HEK293 (cell line): ENCODE measurements at regions not wholly inside any gene's neighbourhood (a gene's known extent, or its start where the extent isn't known, plus 50 kb on each side); places are given as distances from the start of the nearest gene placed in this dataset.

Experiments
- CTCF ChIA-PET: fragments of 350-600 bp; formaldehyde crosslinking; extraction: SDS; loops from one replicate; lab custom pipeline; 2021; ENCODE audit warnings: antibody characterized with exemption; lab: Yijun Ruan, JAX
- POLR2A ChIA-PET: fragments of 300-600 bp; formaldehyde crosslinking; extraction: SDS; loops from one replicate; lab custom pipeline; 2020; ENCODE audit warnings: antibody characterized with exemption, inconsistent platforms; lab: Yijun Ruan, JAX
- H3K27ac ChIP-seq: fragments of 200-500 bp; sonication (Bioruptor generic); 2 replicates; pipeline ENCODE4 v1.5.1; 2014; ENCODE audit warnings: low read depth, low read length, control low read depth, inconsistent platforms; ENCODE audit errors: extremely low read depth
- H3K36me3 ChIP-seq, 2 experiments: fragments of 200-500 bp in 1 of 2; sonication (Bioruptor generic) in 1 of 2; 1 replicate in 1 of 2; 2 replicates in 1 of 2; pipeline ENCODE4 v1.5.1; 2014 to 2017; ENCODE audit warnings: inconsistent platforms in 2 of 2, low read length in 2 of 2; ENCODE audit not compliant: control insufficient read depth in 2 of 2, insufficient read depth in 1 of 2
- H3K4me1 ChIP-seq: fragments of 200-500 bp; sonication (Bioruptor generic); 2 replicates; pipeline ENCODE4 v1.5.1; 2014; ENCODE audit warnings: mild to moderate bottlenecking, low read length, inconsistent platforms; ENCODE audit not compliant: control insufficient read depth, insufficient read depth
- H3K4me3 ChIP-seq: 2 replicates; pipeline ENCODE4 v1.5.1; 2011; ENCODE audit warnings: low read depth, mild to moderate bottlenecking, control low read depth, low read length, moderate library complexity
- H3K9me3 ChIP-seq: fragments of 200-500 bp; sonication (Bioruptor generic); 2 replicates; pipeline ENCODE4 v1.5.1; 2014; ENCODE audit warnings: low read depth, low read length, inconsistent platforms; ENCODE audit not compliant: control insufficient read depth, insufficient read depth
- KLF7 ChIP-seq: fragments of 450-650 bp; formaldehyde crosslinking; IDR thresholded peaks from 2 replicates; pipeline ENCODE4 v1.5.1; 2016; ENCODE audit warnings: missing biosample characterization, missing genetic modification characterization, borderline replicate concordance
- KLF8 ChIP-seq: fragments of 450-650 bp; formaldehyde crosslinking; IDR thresholded peaks from 2 replicates; pipeline ENCODE4 v1.5.1; 2016; ENCODE audit warnings: missing biosample characterization, missing genetic modification characterization
- ZBTB7A ChIP-seq: fragments of 450-650 bp; formaldehyde crosslinking; IDR thresholded peaks from 2 replicates; pipeline ENCODE4 v1.5.1; 2016; ENCODE audit warnings: low read depth, missing biosample characterization, missing genetic modification characterization
- ZEB2 ChIP-seq: fragments of 450-650 bp; formaldehyde crosslinking; IDR thresholded peaks from 2 replicates; pipeline ENCODE4 v1.5.1; 2016; ENCODE audit warnings: missing biosample characterization, missing genetic modification characterization
- ZFP37 ChIP-seq: fragments of 450-650 bp; formaldehyde crosslinking; IDR thresholded peaks from 2 replicates; pipeline ENCODE4 v1.5.1; 2016; ENCODE audit warnings: missing biosample characterization, missing genetic modification characterization
- ZNF114 ChIP-seq: fragments of 450-650 bp; formaldehyde crosslinking; IDR thresholded peaks from 2 replicates; pipeline ENCODE4 v1.5.0; 2017; ENCODE audit warnings: missing biosample characterization, missing genetic modification characterization
- ZNF223 ChIP-seq: fragments of 450-650 bp; formaldehyde crosslinking; IDR thresholded peaks from 2 replicates; pipeline ENCODE4 v1.5.1; 2016; ENCODE audit warnings: missing biosample characterization, missing genetic modification characterization
- ZNF248 ChIP-seq: fragments of 450-650 bp; formaldehyde crosslinking; IDR thresholded peaks from 2 replicates; pipeline ENCODE4 v1.5.1; 2017; ENCODE audit warnings: missing biosample characterization, missing genetic modification characterization
- ZNF302 ChIP-seq: fragments of 450-650 bp; formaldehyde crosslinking; IDR thresholded peaks from 2 replicates; pipeline ENCODE4 v1.5.1; 2016; ENCODE audit warnings: missing biosample characterization, missing genetic modification characterization, low read depth
- ZNF391 ChIP-seq: fragments of 450-650 bp; formaldehyde crosslinking; IDR thresholded peaks from 2 replicates; pipeline ENCODE4 v1.5.1; 2016; ENCODE audit warnings: low read depth, missing biosample characterization, missing genetic modification characterization, borderline replicate concordance
- ZNF394 ChIP-seq: fragments of 450-650 bp; formaldehyde crosslinking; IDR thresholded peaks from 2 replicates; pipeline ENCODE4 v1.5.1; 2016; ENCODE audit warnings: missing biosample characterization, missing genetic modification characterization, mild to moderate bottlenecking, moderate library complexity, borderline replicate concordance
- ZNF514 ChIP-seq: fragments of 450-650 bp; formaldehyde crosslinking; IDR thresholded peaks from 2 replicates; pipeline ENCODE4 v1.5.1; 2016; ENCODE audit warnings: missing biosample characterization, missing genetic modification characterization
- ZNF596 ChIP-seq: fragments of 450-650 bp; IDR thresholded peaks from 2 replicates; pipeline ENCODE4 v1.5.0; 2018; ENCODE audit warnings: missing biosample characterization, mild to moderate bottlenecking, missing genetic modification characterization, moderate library complexity
- ZNF610 ChIP-seq: fragments of 450-650 bp; formaldehyde crosslinking; IDR thresholded peaks from 2 replicates; pipeline ENCODE4 v1.5.1; 2016; ENCODE audit warnings: missing biosample characterization, missing genetic modification characterization, borderline replicate concordance
- ZNF621 ChIP-seq: fragments of 450-650 bp; formaldehyde crosslinking; IDR thresholded peaks from 2 replicates; pipeline ENCODE4 v1.5.1; 2017; ENCODE audit warnings: missing biosample characterization, missing genetic modification characterization
- ZNF701 ChIP-seq: fragments of 450-650 bp; formaldehyde crosslinking; IDR thresholded peaks from 2 replicates; pipeline ENCODE4 v1.5.1; 2016; ENCODE audit warnings: missing biosample characterization, missing genetic modification characterization
- ZNF747 ChIP-seq: fragments of 450-650 bp; formaldehyde crosslinking; IDR thresholded peaks from 2 replicates; pipeline ENCODE4 v1.5.1; 2016; ENCODE audit warnings: missing biosample characterization, missing genetic modification characterization
- ZNF830 ChIP-seq: fragments of 450-650 bp; IDR thresholded peaks from 2 replicates; pipeline ENCODE4 v1.5.0; 2018; ENCODE audit warnings: missing biosample characterization, missing genetic modification characterization, low read depth, mild to moderate bottlenecking, moderate library complexity
- ZSCAN23 ChIP-seq: fragments of 450-650 bp; formaldehyde crosslinking; IDR thresholded peaks from 2 replicates; pipeline ENCODE4 v1.5.1; 2016; ENCODE audit warnings: missing biosample characterization, missing genetic modification characterization
- ZSCAN30 ChIP-seq: fragments of 450-650 bp; IDR thresholded peaks from 2 replicates; pipeline ENCODE4 v1.5.1; 2018; ENCODE audit warnings: missing biosample characterization, mild to moderate bottlenecking, missing genetic modification characterization, moderate library complexity
- TF ChIP-seq, protein P1 (sequence below): fragments of 450-650 bp; formaldehyde crosslinking; IDR thresholded peaks from 2 replicates; pipeline ENCODE4 v1.5.1; 2016; ENCODE audit warnings: missing biosample characterization, missing genetic modification characterization
- TF ChIP-seq, protein P2 (sequence below): fragments of 450-650 bp; formaldehyde crosslinking; IDR thresholded peaks from 2 replicates; pipeline ENCODE4 v1.5.1; 2017; ENCODE audit warnings: missing biosample characterization, mild to moderate bottlenecking, missing genetic modification characterization, moderate library complexity
- TF ChIP-seq, protein P3 (sequence below): fragments of 450-650 bp; formaldehyde crosslinking; IDR thresholded peaks from 2 replicates; pipeline ENCODE4 v1.5.1; 2017; ENCODE audit warnings: missing biosample characterization, missing genetic modification characterization
- TF ChIP-seq, protein P4 (sequence below): fragments of 450-650 bp; formaldehyde crosslinking; conservative IDR thresholded peaks from 2 replicates; pipeline ENCODE4 v1.5.1; 2016; ENCODE audit warnings: low read depth, missing biosample characterization, missing genetic modification characterization
- TF ChIP-seq, protein P5 (sequence below): fragments of 450-650 bp; formaldehyde crosslinking; IDR thresholded peaks from 2 replicates; pipeline ENCODE4 v1.5.1; 2017; ENCODE audit warnings: missing biosample characterization, missing genetic modification characterization

DNA sequence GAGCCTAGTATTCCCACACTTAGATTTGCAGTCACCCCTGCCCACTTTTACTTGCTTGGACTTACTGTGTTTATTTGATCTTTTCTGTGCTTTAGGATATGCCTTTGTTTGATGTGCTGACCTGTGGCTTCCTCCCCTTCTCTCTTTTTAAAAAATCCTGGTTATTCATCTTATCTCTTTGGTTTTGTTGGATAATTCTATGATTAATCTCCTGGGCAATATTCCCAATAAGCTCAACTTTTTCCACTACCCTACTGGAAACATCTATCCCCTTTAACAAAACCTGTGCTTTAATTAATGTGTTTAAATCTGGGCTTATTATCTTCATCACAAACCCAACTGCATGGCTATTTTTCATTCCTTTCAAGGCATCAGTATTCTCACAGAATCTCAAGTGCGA is 476.0 kb upstream of the TGFBR2 start:
- ChIA-PET POLR2A (no interaction called here), CTCF (interaction anchor here (1.2 kb wide), 1 partner anchor 17 kb away, joined by 3 read pairs; no protein-coding TSS in a partner anchor)
- H3K27ac ChIP-seq = no peak overlapping the region

DNA sequence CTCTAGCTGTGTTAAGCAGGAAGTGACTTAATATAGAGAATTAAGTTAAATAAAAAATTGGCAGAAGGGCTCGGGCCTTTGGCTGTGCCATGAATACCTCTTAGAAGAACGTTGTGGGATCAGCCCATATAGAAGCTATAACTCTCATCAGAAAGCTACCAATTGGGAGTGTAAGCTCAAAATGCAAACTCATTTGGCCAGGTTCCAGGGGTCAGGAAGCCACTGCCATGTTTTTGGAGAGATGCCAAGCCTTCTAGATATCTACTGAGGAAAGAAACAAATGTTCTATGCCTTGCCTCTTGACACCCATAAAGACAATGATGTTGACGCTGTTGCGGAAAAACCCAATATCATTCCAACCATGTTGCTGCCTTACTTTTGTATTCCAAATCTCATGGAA is 475.2 kb upstream of the TGFBR2 start:
- no peaks in the 10 kb centered on the region for H3K9me3 ChIP-seq
- no peak for TF ChIP-seq ZNF596 (tag by site-specific recombination)
- TF ChIP-seq, protein P1, sequence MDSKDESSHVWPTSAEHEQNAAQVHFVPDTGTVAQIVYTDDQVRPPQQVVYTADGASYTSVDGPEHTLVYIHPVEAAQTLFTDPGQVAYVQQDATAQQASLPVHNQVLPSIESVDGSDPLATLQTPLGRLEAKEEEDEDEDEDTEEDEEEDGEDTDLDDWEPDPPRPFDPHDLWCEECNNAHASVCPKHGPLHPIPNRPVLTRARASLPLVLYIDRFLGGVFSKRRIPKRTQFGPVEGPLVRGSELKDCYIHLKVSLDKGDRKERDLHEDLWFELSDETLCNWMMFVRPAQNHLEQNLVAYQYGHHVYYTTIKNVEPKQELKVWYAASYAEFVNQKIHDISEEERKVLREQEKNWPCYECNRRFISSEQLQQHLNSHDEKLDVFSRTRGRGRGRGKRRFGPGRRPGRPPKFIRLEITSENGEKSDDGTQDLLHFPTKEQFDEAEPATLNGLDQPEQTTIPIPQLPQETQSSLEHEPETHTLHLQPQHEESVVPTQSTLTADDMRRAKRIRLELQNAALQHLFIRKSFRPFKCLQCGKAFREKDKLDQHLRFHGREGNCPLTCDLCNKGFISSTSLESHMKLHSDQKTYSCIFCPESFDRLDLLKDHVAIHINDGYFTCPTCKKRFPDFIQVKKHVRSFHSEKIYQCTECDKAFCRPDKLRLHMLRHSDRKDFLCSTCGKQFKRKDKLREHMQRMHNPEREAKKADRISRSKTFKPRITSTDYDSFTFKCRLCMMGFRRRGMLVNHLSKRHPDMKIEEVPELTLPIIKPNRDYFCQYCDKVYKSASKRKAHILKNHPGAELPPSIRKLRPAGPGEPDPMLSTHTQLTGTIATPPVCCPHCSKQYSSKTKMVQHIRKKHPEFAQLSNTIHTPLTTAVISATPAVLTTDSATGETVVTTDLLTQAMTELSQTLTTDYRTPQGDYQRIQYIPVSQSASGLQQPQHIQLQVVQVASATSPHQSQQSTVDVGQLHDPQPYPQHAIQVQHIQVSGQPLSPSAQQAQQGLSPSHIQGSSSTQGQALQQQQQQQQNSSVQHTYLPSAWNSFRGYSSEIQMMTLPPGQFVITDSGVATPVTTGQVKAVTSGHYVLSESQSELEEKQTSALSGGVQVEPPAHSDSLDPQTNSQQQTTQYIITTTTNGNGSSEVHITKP = no peak
- TF ChIP-seq, protein P2, sequence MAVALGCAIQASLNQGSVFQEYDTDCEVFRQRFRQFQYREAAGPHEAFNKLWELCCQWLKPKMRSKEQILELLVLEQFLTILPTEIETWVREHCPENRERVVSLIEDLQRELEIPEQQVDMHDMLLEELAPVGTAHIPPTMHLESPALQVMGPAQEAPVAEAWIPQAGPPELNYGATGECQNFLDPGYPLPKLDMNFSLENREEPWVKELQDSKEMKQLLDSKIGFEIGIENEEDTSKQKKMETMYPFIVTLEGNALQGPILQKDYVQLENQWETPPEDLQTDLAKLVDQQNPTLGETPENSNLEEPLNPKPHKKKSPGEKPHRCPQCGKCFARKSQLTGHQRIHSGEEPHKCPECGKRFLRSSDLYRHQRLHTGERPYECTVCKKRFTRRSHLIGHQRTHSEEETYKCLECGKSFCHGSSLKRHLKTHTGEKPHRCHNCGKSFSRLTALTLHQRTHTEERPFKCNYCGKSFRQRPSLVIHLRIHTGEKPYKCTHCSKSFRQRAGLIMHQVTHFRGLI (tag by site-specific recombination) = no peak
- TF ChIP-seq ZNF114 (tag by site-specific recombination) = no peak
- TF ChIP-seq, protein P3, sequence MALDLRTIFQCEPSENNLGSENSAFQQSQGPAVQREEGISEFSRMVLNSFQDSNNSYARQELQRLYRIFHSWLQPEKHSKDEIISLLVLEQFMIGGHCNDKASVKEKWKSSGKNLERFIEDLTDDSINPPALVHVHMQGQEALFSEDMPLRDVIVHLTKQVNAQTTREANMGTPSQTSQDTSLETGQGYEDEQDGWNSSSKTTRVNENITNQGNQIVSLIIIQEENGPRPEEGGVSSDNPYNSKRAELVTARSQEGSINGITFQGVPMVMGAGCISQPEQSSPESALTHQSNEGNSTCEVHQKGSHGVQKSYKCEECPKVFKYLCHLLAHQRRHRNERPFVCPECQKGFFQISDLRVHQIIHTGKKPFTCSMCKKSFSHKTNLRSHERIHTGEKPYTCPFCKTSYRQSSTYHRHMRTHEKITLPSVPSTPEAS (tag by site-specific recombination) = no peak
- no peak for TF ChIP-seq ZNF610 (tag by site-specific recombination)
- TF ChIP-seq ZFP37 = no peak
- TF ChIP-seq, protein P4, sequence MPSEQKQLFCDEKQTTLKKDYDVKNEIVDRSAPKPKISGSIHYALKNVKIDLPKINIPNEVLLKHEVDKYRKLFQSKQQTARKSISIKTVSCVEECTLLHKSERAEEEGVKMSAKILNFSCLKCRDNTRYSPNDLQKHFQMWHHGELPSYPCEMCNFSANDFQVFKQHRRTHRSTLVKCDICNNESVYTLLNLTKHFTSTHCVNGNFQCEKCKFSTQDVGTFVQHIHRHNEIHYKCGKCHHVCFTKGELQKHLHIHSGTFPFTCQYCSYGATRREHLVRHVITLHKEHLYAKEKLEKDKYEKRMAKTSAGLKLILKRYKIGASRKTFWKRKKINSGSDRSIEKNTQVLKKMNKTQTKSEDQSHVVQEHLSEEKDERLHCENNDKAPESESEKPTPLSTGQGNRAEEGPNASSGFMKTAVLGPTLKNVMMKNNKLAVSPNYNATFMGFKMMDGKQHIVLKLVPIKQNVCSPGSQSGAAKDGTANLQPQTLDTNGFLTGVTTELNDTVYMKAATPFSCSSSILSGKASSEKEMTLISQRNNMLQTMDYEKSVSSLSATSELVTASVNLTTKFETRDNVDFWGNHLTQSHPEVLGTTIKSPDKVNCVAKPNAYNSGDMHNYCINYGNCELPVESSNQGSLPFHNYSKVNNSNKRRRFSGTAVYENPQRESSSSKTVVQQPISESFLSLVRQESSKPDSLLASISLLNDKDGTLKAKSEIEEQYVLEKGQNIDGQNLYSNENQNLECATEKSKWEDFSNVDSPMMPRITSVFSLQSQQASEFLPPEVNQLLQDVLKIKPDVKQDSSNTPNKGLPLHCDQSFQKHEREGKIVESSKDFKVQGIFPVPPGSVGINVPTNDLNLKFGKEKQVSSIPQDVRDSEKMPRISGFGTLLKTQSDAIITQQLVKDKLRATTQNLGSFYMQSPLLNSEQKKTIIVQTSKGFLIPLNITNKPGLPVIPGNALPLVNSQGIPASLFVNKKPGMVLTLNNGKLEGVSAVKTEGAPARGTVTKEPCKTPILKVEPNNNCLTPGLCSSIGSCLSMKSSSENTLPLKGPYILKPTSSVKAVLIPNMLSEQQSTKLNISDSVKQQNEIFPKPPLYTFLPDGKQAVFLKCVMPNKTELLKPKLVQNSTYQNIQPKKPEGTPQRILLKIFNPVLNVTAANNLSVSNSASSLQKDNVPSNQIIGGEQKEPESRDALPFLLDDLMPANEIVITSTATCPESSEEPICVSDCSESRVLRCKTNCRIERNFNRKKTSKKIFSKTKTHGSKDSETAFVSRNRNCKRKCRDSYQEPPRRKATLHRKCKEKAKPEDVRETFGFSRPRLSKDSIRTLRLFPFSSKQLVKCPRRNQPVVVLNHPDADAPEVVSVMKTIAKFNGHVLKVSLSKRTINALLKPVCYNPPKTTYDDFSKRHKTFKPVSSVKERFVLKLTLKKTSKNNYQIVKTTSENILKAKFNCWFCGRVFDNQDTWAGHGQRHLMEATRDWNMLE (tag by site-specific recombination) = no peak
- no peak for TF ChIP-seq ZNF830 (tag by site-specific recombination)
- no peak for TF ChIP-seq ZNF223 (tag by site-specific recombination)
- TF ChIP-seq ZNF391 = no peak
- TF ChIP-seq, all 188 proteins: peak for 0
- no peaks in the 10 kb centered on the region for H3K4me1 ChIP-seq
- ChIA-PET POLR2A (no interaction called here), CTCF (no interaction called here)
- no peak overlapping the region for H3K27ac ChIP-seq
- H3K4me3 ChIP-seq = no peak overlapping the region
- H3K36me3 ChIP-seq = no peaks in the 10 kb centered on the region

More for the DNA sequence above, 476.0 kb upstream of the TGFBR2 start:
- no peaks in the 10 kb centered on the region for H3K9me3 ChIP-seq
- no peaks in the 10 kb centered on the region for H3K36me3 ChIP-seq
- H3K4me1 ChIP-seq = no peaks in the 10 kb centered on the region
- TF ChIP-seq ZBTB7A (tag by site-specific recombination) (no peak), ZNF302 (tag by site-specific recombination) (no peak), ZNF621 (tag by site-specific recombination) (no peak), ZNF248 (tag by site-specific recombination) (no peak), ZSCAN23 (no peak), ZNF394 (tag by site-specific recombination) (no peak), ZNF701 (tag by site-specific recombination) (no peak), ZNF747 (no peak), ZNF514 (no peak), KLF7 (tag by site-specific recombination) (no peak), ZEB2 (tag by site-specific recombination) (no peak), KLF8 (tag by site-specific recombination) (no peak), ZSCAN30 (tag by site-specific recombination) (no peak)
- TF ChIP-seq, protein P5, sequence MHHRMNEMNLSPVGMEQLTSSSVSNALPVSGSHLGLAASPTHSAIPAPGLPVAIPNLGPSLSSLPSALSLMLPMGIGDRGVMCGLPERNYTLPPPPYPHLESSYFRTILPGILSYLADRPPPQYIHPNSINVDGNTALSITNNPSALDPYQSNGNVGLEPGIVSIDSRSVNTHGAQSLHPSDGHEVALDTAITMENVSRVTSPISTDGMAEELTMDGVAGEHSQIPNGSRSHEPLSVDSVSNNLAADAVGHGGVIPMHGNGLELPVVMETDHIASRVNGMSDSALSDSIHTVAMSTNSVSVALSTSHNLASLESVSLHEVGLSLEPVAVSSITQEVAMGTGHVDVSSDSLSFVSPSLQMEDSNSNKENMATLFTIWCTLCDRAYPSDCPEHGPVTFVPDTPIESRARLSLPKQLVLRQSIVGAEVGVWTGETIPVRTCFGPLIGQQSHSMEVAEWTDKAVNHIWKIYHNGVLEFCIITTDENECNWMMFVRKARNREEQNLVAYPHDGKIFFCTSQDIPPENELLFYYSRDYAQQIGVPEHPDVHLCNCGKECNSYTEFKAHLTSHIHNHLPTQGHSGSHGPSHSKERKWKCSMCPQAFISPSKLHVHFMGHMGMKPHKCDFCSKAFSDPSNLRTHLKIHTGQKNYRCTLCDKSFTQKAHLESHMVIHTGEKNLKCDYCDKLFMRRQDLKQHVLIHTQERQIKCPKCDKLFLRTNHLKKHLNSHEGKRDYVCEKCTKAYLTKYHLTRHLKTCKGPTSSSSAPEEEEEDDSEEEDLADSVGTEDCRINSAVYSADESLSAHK (tag by site-specific recombination) = no peak
- no peak overlapping the region for H3K4me3 ChIP-seq
